ENCODE measurements at regions not wholly inside any gene's neighbourhood (a gene's known extent, or its start where the extent isn't known, plus 50 kb on each side); places are given as distances from the start of the nearest gene placed in this dataset.

DNA sequence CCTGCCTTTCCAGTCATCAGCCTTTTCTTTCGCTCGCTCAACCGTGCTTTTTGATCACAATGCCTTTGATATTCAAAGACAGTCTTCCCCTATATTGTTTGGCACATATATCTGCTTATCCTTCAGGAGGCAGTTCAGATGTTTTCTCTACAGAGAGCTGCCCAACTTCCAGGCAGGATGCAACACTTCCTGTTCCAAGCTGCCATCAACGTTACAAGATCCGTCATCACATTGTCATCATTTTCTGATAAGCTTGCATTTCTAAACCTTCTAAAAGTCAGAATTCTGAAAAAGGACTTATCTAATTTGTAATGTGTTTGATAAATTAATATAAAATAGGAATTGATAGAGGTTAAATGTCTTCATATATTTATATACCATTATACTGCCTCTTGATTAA, 574.2 kb downstream of the TBC1D4 start:
- DNase-seq (ENCODE audit: low read depth): no peak
- no peak for TF ChIP-seq CTCF (IDR thresholded peaks at IDR 0.05; ENCODE audit: insufficient read depth, low read depth, low read length, missing control alignments)
- no peak overlapping the region for H3K4me3 ChIP-seq (ENCODE audit: low read depth, low read length)

DNA sequence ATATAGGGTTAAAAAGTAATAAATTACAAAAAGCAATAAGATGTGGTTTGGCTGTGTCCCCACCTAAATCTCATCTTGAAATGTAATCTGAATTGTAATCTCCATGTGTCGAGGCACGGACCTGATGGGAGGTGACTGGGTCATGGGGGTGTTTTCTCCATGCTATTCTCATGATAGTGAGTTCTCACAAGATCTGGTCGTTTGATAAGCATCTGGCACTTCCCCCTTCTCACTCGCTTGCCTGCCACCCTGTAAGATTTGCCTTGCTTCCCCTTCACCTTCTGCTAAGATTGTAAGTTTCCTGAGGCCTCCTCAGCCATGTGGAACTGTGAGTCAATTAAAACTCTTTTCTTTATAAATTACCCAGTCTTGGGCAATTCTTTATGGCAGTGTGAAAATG, 577.4 kb downstream of the TBC1D4 start:
- no peak overlapping the region for H3K4me3 ChIP-seq (ENCODE audit: low read depth, low read length)
- DNase-seq (ENCODE audit: low read depth): no peak
- no peak for TF ChIP-seq CTCF (IDR thresholded peaks at IDR 0.05; ENCODE audit: insufficient read depth, low read depth, low read length, missing control alignments)

DNA sequence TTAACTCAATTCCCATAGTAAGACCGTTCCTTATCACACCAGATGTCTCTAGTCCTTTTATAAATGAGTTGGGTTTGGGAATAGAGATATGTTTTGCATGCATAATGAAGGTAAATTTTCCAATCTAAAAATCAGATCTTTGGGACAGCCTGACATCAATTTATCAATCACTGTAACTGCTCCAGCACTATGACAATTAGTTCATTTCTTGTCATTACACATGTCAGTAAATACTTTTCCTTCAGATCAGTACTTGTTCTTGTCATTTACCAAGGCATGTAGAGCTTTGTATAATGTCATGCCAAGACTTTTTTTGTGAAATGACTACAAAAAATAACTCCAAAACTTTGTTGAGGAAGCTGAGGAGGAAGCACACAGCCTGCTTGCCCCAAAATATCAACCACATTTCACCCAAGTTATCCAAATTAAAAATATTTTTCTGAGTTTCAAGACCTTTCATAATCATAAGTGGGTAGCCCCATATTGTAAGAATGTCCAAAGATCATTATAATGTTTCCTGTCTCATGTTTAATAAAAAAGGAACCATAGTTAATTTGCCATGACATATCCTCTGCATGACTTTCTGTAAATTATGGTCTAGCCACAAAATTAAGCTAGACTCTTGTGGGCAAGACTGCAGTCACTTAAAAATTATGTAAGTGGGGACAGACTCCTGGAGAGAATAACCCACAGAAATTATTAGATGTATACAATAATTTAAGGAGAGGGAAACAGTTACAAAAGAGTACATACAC, 586.8 kb downstream of the TBC1D4 start:
- H3K4me3 ChIP-seq (ENCODE audit: low read depth, low read length): no peak overlapping the region
- DNase-seq (ENCODE audit: low read depth): no peak
- TF ChIP-seq CTCF (IDR thresholded peaks at IDR 0.05; ENCODE audit: insufficient read depth, low read depth, low read length, missing control alignments): no peak

DNA sequence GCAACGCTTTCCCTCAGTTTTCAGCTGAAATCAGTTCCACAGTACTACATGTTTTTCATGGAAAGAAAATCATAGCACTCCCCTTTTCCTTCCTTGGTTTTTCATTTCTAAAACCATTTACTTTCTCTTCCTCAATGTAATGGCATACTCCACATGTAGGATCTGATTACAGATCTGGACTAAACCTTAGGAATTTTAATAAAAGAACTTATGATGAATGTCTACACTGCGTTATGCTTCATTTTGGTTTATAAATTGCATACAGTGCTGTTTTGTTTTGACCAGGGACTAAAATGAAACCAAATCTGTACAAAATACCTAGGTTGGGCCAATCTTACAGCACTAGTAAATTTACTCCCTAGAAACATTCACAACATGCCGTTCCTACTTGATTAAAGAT, 589.9 kb downstream of the TBC1D4 start:
- H3K4me3 ChIP-seq (ENCODE audit: low read depth, low read length): no peak overlapping the region
- DNase-seq (ENCODE audit: low read depth): no peak
- no peak for TF ChIP-seq CTCF (IDR thresholded peaks at IDR 0.05; ENCODE audit: insufficient read depth, low read depth, low read length, missing control alignments)

GRCh38 chr13:74891610-74892009, 590.4 kb downstream of the TBC1D4 start:
- no peak for TF ChIP-seq CTCF (IDR thresholded peaks at IDR 0.05; ENCODE audit: insufficient read depth, low read depth, low read length, missing control alignments)
- DNase-seq (ENCODE audit: low read depth): no peak
- H3K4me3 ChIP-seq (ENCODE audit: low read depth, low read length): no peak overlapping the region

GRCh38 chr13:74889321-74889720, 592.6 kb downstream of the TBC1D4 start:
- no peak overlapping the region for H3K4me3 ChIP-seq (ENCODE audit: low read depth, low read length)
- no peak for DNase-seq (ENCODE audit: low read depth)
- TF ChIP-seq CTCF (IDR thresholded peaks at IDR 0.05; ENCODE audit: insufficient read depth, low read depth, low read length, missing control alignments): no peak

GRCh38 chr13:74886502-74886901, 595.5 kb downstream of the TBC1D4 start:
- no peak for TF ChIP-seq CTCF (IDR thresholded peaks at IDR 0.05; ENCODE audit: insufficient read depth, low read depth, low read length, missing control alignments)
- no peak overlapping the region for H3K4me3 ChIP-seq (ENCODE audit: low read depth, low read length)
- DNase-seq (ENCODE audit: low read depth): no peak
